ENCODE measurements at regions not wholly inside any gene's neighbourhood (a gene's known extent, or its start where the extent isn't known, plus 50 kb on each side); places are given as distances from the start of the nearest gene placed in this dataset.

DNA sequence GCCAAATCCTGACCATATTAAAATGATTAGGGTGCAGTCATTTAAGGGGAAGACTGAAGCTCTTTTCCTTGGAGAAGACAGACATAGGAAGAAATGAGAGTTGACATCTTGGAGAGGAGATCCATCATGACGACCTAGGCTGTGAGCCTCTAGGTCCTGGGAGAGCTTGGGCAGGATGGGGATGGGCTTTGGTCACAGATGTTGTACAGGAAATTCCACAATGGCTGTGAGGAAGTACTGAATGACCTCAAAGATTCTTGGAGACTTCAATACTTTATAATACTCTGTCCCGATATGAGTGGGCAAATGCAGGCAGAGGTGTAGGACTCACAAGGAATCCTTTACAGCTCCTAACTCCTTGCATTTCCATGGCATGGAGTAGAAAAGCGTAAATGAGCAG, 204.9 kb upstream of the FRMD6 start:
- TF ChIP-seq, protein P1, sequence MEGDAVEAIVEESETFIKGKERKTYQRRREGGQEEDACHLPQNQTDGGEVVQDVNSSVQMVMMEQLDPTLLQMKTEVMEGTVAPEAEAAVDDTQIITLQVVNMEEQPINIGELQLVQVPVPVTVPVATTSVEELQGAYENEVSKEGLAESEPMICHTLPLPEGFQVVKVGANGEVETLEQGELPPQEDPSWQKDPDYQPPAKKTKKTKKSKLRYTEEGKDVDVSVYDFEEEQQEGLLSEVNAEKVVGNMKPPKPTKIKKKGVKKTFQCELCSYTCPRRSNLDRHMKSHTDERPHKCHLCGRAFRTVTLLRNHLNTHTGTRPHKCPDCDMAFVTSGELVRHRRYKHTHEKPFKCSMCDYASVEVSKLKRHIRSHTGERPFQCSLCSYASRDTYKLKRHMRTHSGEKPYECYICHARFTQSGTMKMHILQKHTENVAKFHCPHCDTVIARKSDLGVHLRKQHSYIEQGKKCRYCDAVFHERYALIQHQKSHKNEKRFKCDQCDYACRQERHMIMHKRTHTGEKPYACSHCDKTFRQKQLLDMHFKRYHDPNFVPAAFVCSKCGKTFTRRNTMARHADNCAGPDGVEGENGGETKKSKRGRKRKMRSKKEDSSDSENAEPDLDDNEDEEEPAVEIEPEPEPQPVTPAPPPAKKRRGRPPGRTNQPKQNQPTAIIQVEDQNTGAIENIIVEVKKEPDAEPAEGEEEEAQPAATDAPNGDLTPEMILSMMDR (IDR thresholded peaks at IDR 0.05), result no peak
- TF ChIP-seq EP300 (IDR thresholded peaks at IDR 0.05) (no peak), POLR2AphosphoS5 (IDR thresholded peaks at IDR 0.05) (no peak), POLR2A (IDR thresholded peaks at IDR 0.05) (no peak)
